SJSA1 (cell line): ENCODE measurements at regions not wholly inside any gene's neighbourhood (a gene's known extent, or its start where the extent isn't known, plus 50 kb on each side); places are given as distances from the start of the nearest gene placed in this dataset.

Experiments
- DNase-seq, 2 experiments: peaks; one replicate each; pipeline ENCODE4 v3.0.0-alpha.2; 2015 to 2020; ENCODE audit warnings: low spot score in 2 of 2, low read depth in 1 of 2
- H3K27ac ChIP-seq: fragments of 250-450 bp; sonication (Bioruptor Pico); 2 replicates; pipeline ENCODE4 v1.5.1; 2020; ENCODE audit warnings: mild to moderate bottlenecking, moderate library complexity
- H3K27me3 ChIP-seq: fragments of 250-450 bp; sonication (Bioruptor Pico); replicated peaks from 2 replicates; pipeline ENCODE4 v1.5.1; 2020; ENCODE audit warnings: mild to moderate bottlenecking, moderate library complexity
- H3K36me3 ChIP-seq: fragments of 250-450 bp; sonication (Bioruptor Pico); 2 replicates; pipeline ENCODE4 v1.5.1; 2020; ENCODE audit warnings: mild to moderate bottlenecking
- H3K4me1 ChIP-seq: fragments of 250-450 bp; sonication (Bioruptor Pico); replicated peaks from 2 replicates; pipeline ENCODE4 v1.6.1; 2021; ENCODE audit warnings: mild to moderate bottlenecking
- H3K4me3 ChIP-seq: fragments of 250-450 bp; sonication (Bioruptor Pico); 2 replicates; pipeline ENCODE4 v1.5.1; 2020; ENCODE audit warnings: mild to moderate bottlenecking
- H3K9me3 ChIP-seq: fragments of 250-450 bp; sonication (Bioruptor Pico); replicated peaks from 2 replicates; pipeline ENCODE4 v1.5.1; 2020; ENCODE audit warnings: mild to moderate bottlenecking

GRCh38 chr18:34576622-34577021 is 133.5 kb upstream of the DTNA start:
- H3K9me3 ChIP-seq: no peaks in the 10 kb centered on the region
- no peak overlapping the region for H3K4me3 ChIP-seq
- no peak overlapping the region for H3K27ac ChIP-seq
- H3K36me3 ChIP-seq: no peaks in the 10 kb centered on the region
- H3K27me3 ChIP-seq: no peaks in the 10 kb centered on the region; the same call in 1 of the 2 replicates
- no peak for DNase-seq
- H3K4me1 ChIP-seq: no peaks in the 10 kb centered on the region

GRCh38 chr18:34583895-34584294 is 126.2 kb upstream of the DTNA start:
- H3K36me3 ChIP-seq: no peaks in the 10 kb centered on the region
- H3K27me3 ChIP-seq: peaks cover 11% of the 10 kb centered on the region
- no peaks in the 10 kb centered on the region for H3K4me1 ChIP-seq
- no peak overlapping the region for H3K27ac ChIP-seq
- no peak overlapping the region for H3K4me3 ChIP-seq
- no peaks in the 10 kb centered on the region for H3K9me3 ChIP-seq
- no peak for DNase-seq

DNA sequence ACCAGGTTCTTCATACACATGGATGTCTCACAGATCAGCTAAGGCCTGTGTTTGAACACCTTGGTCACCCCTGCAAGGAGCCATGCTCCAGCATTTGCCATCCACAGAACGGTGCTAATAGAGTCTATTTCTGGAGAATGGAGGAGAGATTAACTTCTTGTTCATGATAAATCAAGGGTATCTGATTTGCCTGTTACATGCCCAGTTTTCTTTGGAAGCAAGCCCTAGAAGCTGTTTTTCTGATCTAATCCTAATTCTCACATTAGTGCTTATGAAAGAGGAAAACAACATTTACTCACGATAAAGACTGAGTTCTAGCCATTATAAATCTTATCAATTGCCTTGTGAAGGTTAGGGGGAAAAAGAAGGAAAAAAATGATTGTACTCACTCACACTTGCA is 119.6 kb upstream of the DTNA start:
- H3K27ac ChIP-seq: no peak overlapping the region
- no peak for DNase-seq
- H3K4me1 ChIP-seq: peaks cover 4% of the 10 kb centered on the region; the same call in 1 of the 2 replicates
- H3K36me3 ChIP-seq: no peaks in the 10 kb centered on the region
- no peak overlapping the region for H3K4me3 ChIP-seq
- peaks cover 1% of the 10 kb centered on the region; the same call in 1 of the 2 replicates for H3K27me3 ChIP-seq
- H3K9me3 ChIP-seq: no peaks in the 10 kb centered on the region

GRCh38 chr18:34591920-34592444 is 118.1 kb upstream of the DTNA start:
- Histone ChIP-seq H3K27ac (no peak overlapping the region), H3K9me3 (no peaks in the 10 kb centered on the region), H3K36me3 (no peaks in the 10 kb centered on the region), H3K4me3 (no peak overlapping the region), H3K27me3 (no peaks in the 10 kb centered on the region), H3K4me1 (peaks cover 4% of the 10 kb centered on the region; the same call in 1 of the 2 replicates)
- DNase-seq: no peak

- 0 out of 2 replicates have a peak overlapping the region, but pooled peaks have one; percentile 36 for H3K27ac ChIP-seq
- no peaks in the 10 kb centered on the region for H3K36me3 ChIP-seq
- DNase-seq: no peak
- H3K4me1 ChIP-seq: peaks cover 6% of the 10 kb centered on the region
- H3K4me3 ChIP-seq: no peak overlapping the region
- H3K9me3 ChIP-seq: no peaks in the 10 kb centered on the region
- H3K27me3 ChIP-seq: no peaks in the 10 kb centered on the region
These were observed 117.6 kb upstream of the DTNA start for GRCh38 chr18:34592481-34592880.

- peak overlapping the region; percentile 36; the same call in 1 of the 2 replicates for H3K27ac ChIP-seq
These were observed 117.1 kb upstream of the DTNA start for GRCh38 chr18:34592961-34593382.

DNA sequence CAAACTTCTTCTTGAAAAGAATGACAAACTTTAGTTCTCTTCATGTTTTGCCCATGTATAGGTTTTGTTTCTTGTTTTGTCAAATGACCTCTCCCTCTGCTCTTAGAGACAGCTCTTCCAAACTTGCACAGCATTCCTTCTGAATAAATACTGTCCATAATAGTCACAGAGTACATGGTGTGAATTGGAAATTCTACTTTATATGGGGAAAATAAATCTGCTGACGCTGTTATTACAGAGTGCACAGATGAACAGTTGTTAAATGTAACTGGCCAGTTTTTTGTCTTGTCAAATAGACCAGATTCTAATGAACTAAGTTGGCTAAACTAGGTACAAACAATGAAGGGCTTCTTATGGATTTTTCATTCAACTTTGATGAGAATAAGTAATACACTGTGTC is 115.8 kb upstream of the DTNA start:
- Histone ChIP-seq H3K4me1 (peaks cover 15% of the 10 kb centered on the region), H3K36me3 (no peaks in the 10 kb centered on the region), H3K9me3 (no peaks in the 10 kb centered on the region), H3K4me3 (no peak overlapping the region), H3K27me3 (no peaks in the 10 kb centered on the region), H3K27ac (no peak overlapping the region)
- DNase-seq: no peak

More at GRCh38 chr18:34592961-34593382, 117.1 kb upstream of the DTNA start:
- Histone ChIP-seq H3K36me3 (no peaks in the 10 kb centered on the region), H3K4me1 (peaks cover 11% of the 10 kb centered on the region), H3K27me3 (no peaks in the 10 kb centered on the region), H3K9me3 (no peaks in the 10 kb centered on the region), H3K4me3 (peak overlapping the region; percentile 33)
- DNase-seq: peak; percentile 58 to 68

GRCh38 chr18:34595690-34596089 is 114.4 kb upstream of the DTNA start:
- no peak overlapping the region for H3K27ac ChIP-seq
- peaks cover 15% of the 10 kb centered on the region for H3K4me1 ChIP-seq
- H3K9me3 ChIP-seq: no peaks in the 10 kb centered on the region
- no peaks in the 10 kb centered on the region for H3K27me3 ChIP-seq
- no peaks in the 10 kb centered on the region for H3K36me3 ChIP-seq
- peak in 1 of 2 experiments; percentile 15 for DNase-seq
- no peak overlapping the region for H3K4me3 ChIP-seq

DNA sequence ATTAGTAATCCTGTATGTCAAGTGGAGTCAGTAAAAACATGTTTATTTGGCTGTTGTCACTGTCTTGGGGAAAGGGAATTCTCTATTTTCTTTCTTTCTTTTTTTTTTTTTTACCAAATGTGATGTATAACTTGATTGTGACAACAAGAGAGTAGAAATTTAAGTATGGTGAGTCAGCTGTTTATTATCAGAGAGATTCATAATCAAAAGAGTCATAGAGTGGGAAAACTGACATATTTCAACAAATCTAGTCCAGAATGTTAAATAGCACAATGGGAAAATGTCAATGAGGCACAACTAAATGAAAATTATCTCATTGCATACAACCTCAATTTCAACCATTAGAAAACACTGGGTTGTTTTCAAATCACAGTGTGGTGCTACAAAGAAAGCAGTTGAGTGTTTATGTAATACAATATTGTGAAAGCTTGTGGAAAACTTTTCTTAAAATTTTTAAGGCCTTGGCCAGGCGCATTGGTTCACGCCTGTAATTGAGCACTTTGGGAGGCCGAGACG is 111.9 kb upstream of the DTNA start:
- peak in 1 of 2 experiments; percentile 34 for DNase-seq
- Histone ChIP-seq H3K27ac (0 out of 2 replicates have a peak overlapping the region, but pooled peaks have one; percentile 7), H3K9me3 (no peaks in the 10 kb centered on the region)

GRCh38 chr18:34600158-34600557 is 109.9 kb upstream of the DTNA start:
- no peak overlapping the region for H3K4me3 ChIP-seq
- peaks cover 10% of the 10 kb centered on the region; the same call in 1 of the 2 replicates for H3K4me1 ChIP-seq
- no peaks in the 10 kb centered on the region for H3K9me3 ChIP-seq
- H3K27me3 ChIP-seq: no peaks in the 10 kb centered on the region
- H3K27ac ChIP-seq: no peak overlapping the region
- no peak for DNase-seq
- H3K36me3 ChIP-seq: no peaks in the 10 kb centered on the region

More for the DNA sequence above, 111.9 kb upstream of the DTNA start:
- peaks cover 10% of the 10 kb centered on the region; the same call in 1 of the 2 replicates for H3K4me1 ChIP-seq
- H3K36me3 ChIP-seq: no peaks in the 10 kb centered on the region
- H3K27me3 ChIP-seq: no peaks in the 10 kb centered on the region
- H3K4me3 ChIP-seq: no peak overlapping the region

DNA sequence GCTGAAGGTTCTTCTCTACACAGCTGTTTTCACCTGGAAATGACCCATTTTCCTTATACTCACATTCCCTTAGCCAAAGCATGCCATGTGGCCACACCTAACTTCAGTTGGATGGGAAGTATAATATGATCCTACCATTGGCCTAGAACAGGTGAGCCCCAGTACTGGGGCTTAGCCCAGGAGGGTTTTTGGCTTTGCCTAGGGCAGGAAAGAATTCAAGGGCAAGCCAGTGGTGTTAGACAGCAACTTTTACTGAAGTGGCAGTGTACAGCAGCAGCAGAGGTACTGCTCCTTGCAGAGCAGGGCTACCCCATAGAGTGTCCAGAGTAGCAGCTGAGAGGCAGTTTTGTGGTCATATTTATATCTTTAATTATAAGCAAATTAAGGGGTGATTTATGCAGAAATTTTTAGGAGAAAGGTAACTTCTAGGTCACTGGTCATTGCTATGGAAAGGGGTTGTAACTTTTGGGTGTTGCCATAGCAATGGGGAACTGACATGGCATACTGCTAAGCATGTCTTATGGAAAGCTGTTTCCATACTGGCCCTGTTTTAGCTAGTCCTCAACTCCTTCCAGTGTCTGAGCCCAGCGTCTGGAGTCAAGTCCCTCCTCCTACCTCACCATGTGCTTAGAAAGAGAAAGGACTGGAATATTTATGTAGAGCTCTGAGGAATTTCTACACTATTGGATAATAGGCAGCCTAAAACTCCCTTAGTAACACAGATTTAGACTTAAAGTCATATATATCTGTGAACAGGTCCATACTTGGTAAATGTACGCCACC is 109.0 kb upstream of the DTNA start:
- no peak for DNase-seq
- peaks cover 10% of the 10 kb centered on the region; the same call in 1 of the 2 replicates for H3K4me1 ChIP-seq
- no peak overlapping the region for H3K27ac ChIP-seq
- H3K36me3 ChIP-seq: no peaks in the 10 kb centered on the region
- H3K9me3 ChIP-seq: no peaks in the 10 kb centered on the region
- H3K27me3 ChIP-seq: no peaks in the 10 kb centered on the region
- no peak overlapping the region for H3K4me3 ChIP-seq

GRCh38 chr18:34604591-34604990 is 105.5 kb upstream of the DTNA start:
- no peaks in the 10 kb centered on the region for H3K27me3 ChIP-seq
- H3K27ac ChIP-seq: no peak overlapping the region
- no peaks in the 10 kb centered on the region for H3K4me1 ChIP-seq
- H3K4me3 ChIP-seq: no peak overlapping the region
- H3K9me3 ChIP-seq: no peaks in the 10 kb centered on the region
- DNase-seq: no peak
- no peaks in the 10 kb centered on the region for H3K36me3 ChIP-seq

GRCh38 chr18:34606851-34607250 is 103.2 kb upstream of the DTNA start:
- no peaks in the 10 kb centered on the region for H3K9me3 ChIP-seq
- no peaks in the 10 kb centered on the region for H3K36me3 ChIP-seq
- H3K27ac ChIP-seq: no peak overlapping the region
- no peaks in the 10 kb centered on the region for H3K4me1 ChIP-seq
- DNase-seq: no peak
- H3K4me3 ChIP-seq: no peak overlapping the region
- no peaks in the 10 kb centered on the region for H3K27me3 ChIP-seq

- Histone ChIP-seq H3K27ac (no peak overlapping the region), H3K36me3 (no peaks in the 10 kb centered on the region), H3K27me3 (no peaks in the 10 kb centered on the region), H3K4me1 (no peaks in the 10 kb centered on the region), H3K9me3 (no peaks in the 10 kb centered on the region), H3K4me3 (no peak overlapping the region)
- DNase-seq: no peak
These were observed 102.0 kb upstream of the DTNA start for GRCh38 chr18:34608064-34608463.
